IgD-negative memory B cell (primary cell): ENCODE measurements at regions not wholly inside any gene's neighbourhood (a gene's known extent, or its start where the extent isn't known, plus 50 kb on each side); places are given as distances from the start of the nearest gene placed in this dataset.
A peak's percentile ranks its signal among the peaks of the same experiment; 100 is the strongest.

Experiments used
- H3K27ac Mint-ChIP-seq, 3 donors: one replicate each; pipeline ENCODE4 v1.8.0; 2020 to 2022; ENCODE audit warnings: mild to moderate bottlenecking in 3 of 3, mixed read lengths in 3 of 3, moderate library complexity in 1 of 3
- H3K27me3 Mint-ChIP-seq: one replicate; pipeline ENCODE4 v1.8.0; 2021; ENCODE audit warnings: mixed read lengths
- H3K36me3 Mint-ChIP-seq: one replicate; pipeline ENCODE4 v1.8.0; 2020; ENCODE audit warnings: mild to moderate bottlenecking, mixed read lengths
- H3K4me1 Mint-ChIP-seq, 3 donors: one replicate each; pipeline ENCODE4 v1.8.0; 2020 to 2022; ENCODE audit warnings: mixed read lengths in 3 of 3, mild to moderate bottlenecking in 1 of 3
- H3K4me3 Mint-ChIP-seq, 4 donors: one replicate each; pipeline ENCODE4 v1.8.0; 2020 to 2022; ENCODE audit warnings: mild to moderate bottlenecking in 4 of 4, mixed read lengths in 4 of 4, moderate library complexity in 3 of 4
- H3K9me3 Mint-ChIP-seq, 3 donors: one replicate each; pipeline ENCODE4 v1.8.0; 2020 to 2021; ENCODE audit warnings: mixed read lengths in 3 of 3, mild to moderate bottlenecking in 1 of 3

GRCh38 chr5:3376611-3377010 is 219.0 kb upstream of the IRX1 start:
- Mint-ChIP-seq H3K27ac (no peak overlapping the region), H3K4me3 (no peak overlapping the region), H3K36me3 (no peaks in the 10 kb centered on the region), H3K4me1 (peaks cover 0 to 1% (median 0%) of the 10 kb centered on the region in 3 donors), H3K27me3 (no peaks in the 10 kb centered on the region), H3K9me3 (peaks cover 0 to 6% (median 6%) of the 10 kb centered on the region in 3 donors)

GRCh38 chr5:3375586-3376311 is 219.9 kb upstream of the IRX1 start:
- Mint-ChIP-seq H3K36me3 (no peaks in the 10 kb centered on the region), H3K4me1 (peaks cover 0 to 1% (median 0%) of the 10 kb centered on the region in 3 donors), H3K27me3 (no peaks in the 10 kb centered on the region), H3K27ac (no peak overlapping the region), H3K9me3 (peaks cover 0 to 6% (median 4%) of the 10 kb centered on the region in 3 donors), H3K4me3 (no peak overlapping the region)

GRCh38 chr5:3373391-3373790 is 222.2 kb upstream of the IRX1 start:
- H3K36me3 Mint-ChIP-seq, result no peaks in the 10 kb centered on the region
- no peak overlapping the region for H3K4me3 Mint-ChIP-seq
- H3K4me1 Mint-ChIP-seq, result no peaks in the 10 kb centered on the region
- H3K27me3 Mint-ChIP-seq, result no peaks in the 10 kb centered on the region
- peaks cover 5 to 10% (median 7%) of the 10 kb centered on the region in 3 donors for H3K9me3 Mint-ChIP-seq
- H3K27ac Mint-ChIP-seq, result no peak overlapping the region

GRCh38 chr5:3372289-3372688 is 223.3 kb upstream of the IRX1 start:
- Mint-ChIP-seq H3K27ac (no peak overlapping the region), H3K27me3 (no peaks in the 10 kb centered on the region), H3K4me1 (no peaks in the 10 kb centered on the region), H3K9me3 (peaks cover 5 to 18% (median 7%) of the 10 kb centered on the region in 3 donors), H3K4me3 (no peak overlapping the region), H3K36me3 (peaks cover 2% of the 10 kb centered on the region)

- Mint-ChIP-seq H3K9me3 (peaks cover 4 to 22% (median 7%) of the 10 kb centered on the region in 3 donors), H3K4me1 (no peaks in the 10 kb centered on the region), H3K27me3 (no peaks in the 10 kb centered on the region), H3K4me3 (peak overlapping the region in 1 of 4 donors; percentile 63), H3K36me3 (peaks cover 3% of the 10 kb centered on the region), H3K27ac (no peak overlapping the region)
These were observed 230.0 kb upstream of the IRX1 start for GRCh38 chr5:3365501-3366215.

- Mint-ChIP-seq H3K4me1 (no peaks in the 10 kb centered on the region), H3K36me3 (peaks cover 3% of the 10 kb centered on the region), H3K27ac (no peak overlapping the region), H3K4me3 (no peak overlapping the region), H3K27me3 (no peaks in the 10 kb centered on the region), H3K9me3 (peaks cover 4 to 22% (median 7%) of the 10 kb centered on the region in 3 donors)
These were observed 230.7 kb upstream of the IRX1 start for GRCh38 chr5:3364941-3365340.

GRCh38 chr5:3364433-3364832 is 231.2 kb upstream of the IRX1 start:
- H3K4me1 Mint-ChIP-seq, result no peaks in the 10 kb centered on the region
- no peak overlapping the region for H3K27ac Mint-ChIP-seq
- peaks cover 4 to 20% (median 7%) of the 10 kb centered on the region in 3 donors for H3K9me3 Mint-ChIP-seq
- H3K36me3 Mint-ChIP-seq, result peaks cover 3% of the 10 kb centered on the region
- no peaks in the 10 kb centered on the region for H3K27me3 Mint-ChIP-seq
- H3K4me3 Mint-ChIP-seq, result no peak overlapping the region

GRCh38 chr5:3362606-3362910 is 233.1 kb upstream of the IRX1 start:
- Mint-ChIP-seq H3K36me3 (peaks cover 2% of the 10 kb centered on the region), H3K4me1 (no peaks in the 10 kb centered on the region), H3K27me3 (no peaks in the 10 kb centered on the region), H3K9me3 (peaks cover 3 to 10% (median 6%) of the 10 kb centered on the region in 3 donors), H3K4me3 (no peak overlapping the region), H3K27ac (no peak overlapping the region)

- Mint-ChIP-seq H3K27me3 (no peaks in the 10 kb centered on the region), H3K4me1 (no peaks in the 10 kb centered on the region), H3K4me3 (no peak overlapping the region), H3K9me3 (peaks cover 3 to 8% (median 6%) of the 10 kb centered on the region in 3 donors), H3K36me3 (peaks cover 2% of the 10 kb centered on the region), H3K27ac (no peak overlapping the region)
These were observed 233.6 kb upstream of the IRX1 start for GRCh38 chr5:3361811-3362605.

GRCh38 chr5:3359642-3360041 is 236.0 kb upstream of the IRX1 start:
- H3K27ac Mint-ChIP-seq, result no peak overlapping the region
- H3K9me3 Mint-ChIP-seq, result peaks cover 3 to 11% (median 4%) of the 10 kb centered on the region in 3 donors
- no peak overlapping the region for H3K4me3 Mint-ChIP-seq
- no peaks in the 10 kb centered on the region for H3K4me1 Mint-ChIP-seq
- H3K36me3 Mint-ChIP-seq, result peaks cover 2% of the 10 kb centered on the region
- H3K27me3 Mint-ChIP-seq, result no peaks in the 10 kb centered on the region

GRCh38 chr5:3357291-3357690 is 238.3 kb upstream of the IRX1 start:
- Mint-ChIP-seq H3K27me3 (no peaks in the 10 kb centered on the region), H3K4me3 (no peak overlapping the region), H3K36me3 (no peaks in the 10 kb centered on the region), H3K4me1 (no peaks in the 10 kb centered on the region), H3K27ac (no peak overlapping the region), H3K9me3 (peaks cover 2 to 11% (median 3%) of the 10 kb centered on the region in 3 donors)

- Mint-ChIP-seq H3K27ac (no peak overlapping the region), H3K4me3 (no peak overlapping the region), H3K4me1 (no peaks in the 10 kb centered on the region), H3K9me3 (peaks cover 0 to 7% (median 2%) of the 10 kb centered on the region in 3 donors), H3K36me3 (no peaks in the 10 kb centered on the region), H3K27me3 (no peaks in the 10 kb centered on the region)
These were observed 239.6 kb upstream of the IRX1 start for GRCh38 chr5:3356016-3356415.

GRCh38 chr5:3355126-3355525 is 240.5 kb upstream of the IRX1 start:
- Mint-ChIP-seq H3K4me1 (no peaks in the 10 kb centered on the region), H3K9me3 (peaks cover 0 to 7% (median 2%) of the 10 kb centered on the region in 3 donors), H3K27me3 (no peaks in the 10 kb centered on the region), H3K4me3 (no peak overlapping the region), H3K36me3 (no peaks in the 10 kb centered on the region), H3K27ac (no peak overlapping the region)

- Mint-ChIP-seq H3K36me3 (no peaks in the 10 kb centered on the region), H3K9me3 (peaks cover 3 to 11% (median 7%) of the 10 kb centered on the region in 3 donors), H3K27ac (no peak overlapping the region), H3K27me3 (no peaks in the 10 kb centered on the region), H3K4me3 (no peak overlapping the region), H3K4me1 (no peaks in the 10 kb centered on the region)
These were observed 241.0 kb upstream of the IRX1 start for GRCh38 chr5:3354606-3355005.

GRCh38 chr5:3353561-3353960 is 242.1 kb upstream of the IRX1 start:
- no peak overlapping the region for H3K4me3 Mint-ChIP-seq
- H3K4me1 Mint-ChIP-seq, result no peaks in the 10 kb centered on the region
- peaks cover 3 to 11% (median 7%) of the 10 kb centered on the region in 3 donors for H3K9me3 Mint-ChIP-seq
- H3K27me3 Mint-ChIP-seq, result no peaks in the 10 kb centered on the region
- no peak overlapping the region for H3K27ac Mint-ChIP-seq
- no peaks in the 10 kb centered on the region for H3K36me3 Mint-ChIP-seq
